Epithelial cell of proximal tubule (primary cell): ENCODE measurements at regions not wholly inside any gene's neighbourhood (a gene's known extent, or its start where the extent isn't known, plus 50 kb on each side); places are given as distances from the start of the nearest gene placed in this dataset.

Source experiments
- DNase-seq: peaks from one replicate; pipeline ENCODE4 v3.0.0-alpha.2; 2011; ENCODE audit warnings: low read depth
- H3K4me3 ChIP-seq: 2 replicates; pipeline ENCODE4 v1.5.1; 2011; ENCODE audit warnings: low read depth, mild to moderate bottlenecking, low read length
- TF ChIP-seq, protein P1 (sequence below): conservative IDR thresholded peaks from 2 replicates; pipeline ENCODE4 v1.5.1; 2012; ENCODE audit warnings: low read depth, mild to moderate bottlenecking, low read length

DNA sequence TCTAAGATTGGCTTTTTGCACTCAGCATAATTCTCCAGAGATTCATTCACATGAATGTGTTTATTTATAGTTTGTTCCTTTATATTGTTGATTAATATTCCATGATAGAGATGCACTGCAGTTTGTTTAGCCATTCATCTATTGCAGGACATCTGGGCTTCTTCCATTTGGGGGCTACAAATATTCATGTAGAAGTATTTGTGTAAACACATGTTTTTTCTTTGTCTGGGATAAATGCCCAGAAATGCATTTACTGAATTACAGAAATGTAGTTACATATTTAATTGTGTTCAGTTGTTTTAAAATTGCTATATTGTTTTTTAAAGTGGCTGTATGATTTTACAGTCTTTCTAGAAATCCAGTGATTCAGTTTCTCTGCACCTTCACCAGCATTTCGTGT is 635.0 kb downstream of the ZIC1 start:
- TF ChIP-seq, protein P1, sequence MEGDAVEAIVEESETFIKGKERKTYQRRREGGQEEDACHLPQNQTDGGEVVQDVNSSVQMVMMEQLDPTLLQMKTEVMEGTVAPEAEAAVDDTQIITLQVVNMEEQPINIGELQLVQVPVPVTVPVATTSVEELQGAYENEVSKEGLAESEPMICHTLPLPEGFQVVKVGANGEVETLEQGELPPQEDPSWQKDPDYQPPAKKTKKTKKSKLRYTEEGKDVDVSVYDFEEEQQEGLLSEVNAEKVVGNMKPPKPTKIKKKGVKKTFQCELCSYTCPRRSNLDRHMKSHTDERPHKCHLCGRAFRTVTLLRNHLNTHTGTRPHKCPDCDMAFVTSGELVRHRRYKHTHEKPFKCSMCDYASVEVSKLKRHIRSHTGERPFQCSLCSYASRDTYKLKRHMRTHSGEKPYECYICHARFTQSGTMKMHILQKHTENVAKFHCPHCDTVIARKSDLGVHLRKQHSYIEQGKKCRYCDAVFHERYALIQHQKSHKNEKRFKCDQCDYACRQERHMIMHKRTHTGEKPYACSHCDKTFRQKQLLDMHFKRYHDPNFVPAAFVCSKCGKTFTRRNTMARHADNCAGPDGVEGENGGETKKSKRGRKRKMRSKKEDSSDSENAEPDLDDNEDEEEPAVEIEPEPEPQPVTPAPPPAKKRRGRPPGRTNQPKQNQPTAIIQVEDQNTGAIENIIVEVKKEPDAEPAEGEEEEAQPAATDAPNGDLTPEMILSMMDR = no peak
- H3K4me3 ChIP-seq = no peak overlapping the region
- no peak for DNase-seq

- TF ChIP-seq, protein P1 = no peak
- DNase-seq = no peak
- no peak overlapping the region for H3K4me3 ChIP-seq
Measured at GRCh38 chr3:148054999-148055398, 642.7 kb upstream of the AGTR1 start.

GRCh38 chr3:148062590-148062989 is 635.1 kb upstream of the AGTR1 start:
- no peak for DNase-seq
- no peak overlapping the region for H3K4me3 ChIP-seq
- TF ChIP-seq, protein P1 = no peak

GRCh38 chr3:148066802-148067201 is 630.9 kb upstream of the AGTR1 start:
- no peak overlapping the region for H3K4me3 ChIP-seq
- DNase-seq = no peak
- TF ChIP-seq, protein P1 = no peak

- no peak for DNase-seq
- TF ChIP-seq, protein P1 = no peak
- no peak overlapping the region for H3K4me3 ChIP-seq
Measured at GRCh38 chr3:148068466-148068865, 629.2 kb upstream of the AGTR1 start.

GRCh38 chr3:148070041-148070440 is 627.7 kb upstream of the AGTR1 start:
- TF ChIP-seq, protein P1 = no peak

DNA sequence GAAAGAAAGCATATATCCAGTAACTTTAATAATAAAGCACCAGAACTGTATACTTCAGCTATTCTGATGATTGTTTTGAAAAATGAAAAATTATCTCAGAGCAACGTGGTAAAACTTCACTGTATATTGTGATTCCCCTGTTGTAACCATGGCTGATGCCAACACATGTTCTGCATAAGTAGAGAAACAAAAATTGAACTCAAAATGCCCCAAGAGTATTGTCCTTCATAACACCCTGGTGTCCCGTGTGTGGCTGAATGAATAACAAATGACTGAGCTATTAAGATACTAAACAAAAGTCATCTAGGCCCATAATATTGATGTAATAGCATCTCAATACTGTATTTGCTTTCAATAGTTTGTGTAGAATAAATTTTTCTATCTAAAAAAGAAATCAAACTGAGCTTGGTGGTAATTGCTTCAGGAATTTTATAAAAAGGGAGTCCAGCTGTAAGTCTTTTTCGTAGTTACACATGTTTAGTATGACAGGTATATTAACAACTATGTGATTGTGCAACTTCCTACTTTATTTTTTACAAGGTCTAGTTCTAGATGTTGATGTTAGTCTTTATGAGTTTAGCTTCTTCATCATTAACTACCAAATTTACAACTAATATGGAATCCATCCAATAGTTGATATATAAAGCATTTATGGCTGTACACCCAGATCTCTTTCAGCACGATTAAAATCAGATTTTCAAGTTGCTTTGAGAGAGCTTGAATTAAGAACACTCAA is 623.8 kb upstream of the AGTR1 start:
- TF ChIP-seq, protein P1 = no peak
- DNase-seq = no peak
- no peak overlapping the region for H3K4me3 ChIP-seq

More at GRCh38 chr3:148070041-148070440, 627.7 kb upstream of the AGTR1 start:
- no peak for DNase-seq
- no peak overlapping the region for H3K4me3 ChIP-seq
